Neural cell (in vitro differentiated cells): ENCODE measurements at regions not wholly inside any gene's neighbourhood (a gene's known extent, or its start where the extent isn't known, plus 50 kb on each side); places are given as distances from the start of the nearest gene placed in this dataset.

Source experiments
- H2AFZ ChIP-seq: fragments of 200-600, 300-800 bp; sonication (generic), shearing (Covaris generic); 2 replicates; pipeline ENCODE4 v1.6.0; 2014; ENCODE audit warnings: low read depth, mild to moderate bottlenecking, antibody characterized with exemption, low read length, moderate library complexity
- H3F3A ChIP-seq: fragments of 200-600 bp; shearing (Covaris generic); 2 replicates; pipeline ENCODE4 v1.6.1; 2016; ENCODE audit warnings: mild to moderate bottlenecking, moderate library complexity, mixed read lengths, antibody characterized with exemption, low read length; ENCODE audit not compliant: insufficient read depth, poor library complexity, severe bottlenecking
- H3K27ac ChIP-seq: fragments of 200-600, 300-800 bp; sonication (generic), shearing (Covaris generic); 2 replicates; pipeline ENCODE4 v1.5.1; 2014; ENCODE audit warnings: mild to moderate bottlenecking, low read length, moderate library complexity
- H3K27me3 ChIP-seq: fragments of 300-800, 200-600 bp; sonication (generic), shearing (Covaris generic); 2 replicates; pipeline ENCODE4 v1.6.0; 2014; ENCODE audit warnings: mild to moderate bottlenecking, low read depth, low read length, moderate library complexity; ENCODE audit not compliant: insufficient read depth
- H3K36me3 ChIP-seq: fragments of 300-800, 200-600 bp; sonication (generic), shearing (Covaris generic); 2 replicates; pipeline ENCODE4 v1.5.1; 2014; ENCODE audit warnings: mild to moderate bottlenecking, antibody characterized with exemption, low read length, moderate library complexity; ENCODE audit not compliant: insufficient read depth
- H3K4me2 ChIP-seq: fragments of 300-800, 200-600 bp; sonication (generic), shearing (Covaris generic); 2 replicates; pipeline ENCODE4 v1.6.0; 2014; ENCODE audit warnings: mild to moderate bottlenecking, low read length
- H3K4me3 ChIP-seq: fragments of 300-800, 200-600 bp; sonication (generic), shearing (Covaris generic); 2 replicates; pipeline ENCODE4 v1.5.1; 2014; ENCODE audit warnings: mild to moderate bottlenecking, low read length, moderate library complexity
- H3K79me2 ChIP-seq: fragments of 200-600 bp; shearing (Covaris generic); replicated peaks from 2 replicates; pipeline ENCODE4 v1.6.0; 2014; ENCODE audit warnings: mild to moderate bottlenecking, low read length, moderate library complexity; ENCODE audit not compliant: insufficient read depth
- H3K9ac ChIP-seq: fragments of 300-800, 200-600 bp; sonication (generic), shearing (Covaris generic); 2 replicates; pipeline ENCODE4 v1.6.1; 2016; ENCODE audit warnings: mild to moderate bottlenecking, low read length, mixed read lengths
- H3K9me2 ChIP-seq: fragments of 200-600 bp; shearing (Covaris generic); 2 replicates; pipeline ENCODE4 v1.6.1; 2016; ENCODE audit warnings: mild to moderate bottlenecking, low read length, mixed read lengths; ENCODE audit not compliant: insufficient read depth
- H3K9me3 ChIP-seq: fragments of 200-600, 300-800 bp; sonication (generic), shearing (Covaris generic); 2 replicates; pipeline ENCODE4 v1.6.1; 2016; ENCODE audit warnings: mild to moderate bottlenecking, mixed run types, low read length, moderate library complexity, mixed read lengths
- H4K20me1 ChIP-seq: fragments of 200-600 bp; shearing (Covaris generic); 2 replicates; pipeline ENCODE4 v1.6.1; 2016; ENCODE audit warnings: mild to moderate bottlenecking, mixed run types; ENCODE audit not compliant: insufficient read depth
- EP300 ChIP-seq: fragments of 450-650 bp; conservative IDR thresholded peaks from 2 replicates; pipeline ENCODE4 v1.6.1; 2014; ENCODE audit warnings: antibody characterized with exemption, mild to moderate bottlenecking, moderate library complexity; ENCODE audit not compliant: poor library complexity, severe bottlenecking
- EZH2 ChIP-seq: fragments of 200-600, 300-800 bp; shearing (Covaris generic), sonication (generic); IDR thresholded peaks from 2 replicates; pipeline ENCODE4 v1.6.1; 2014; ENCODE audit warnings: antibody characterized with exemption, low read length, borderline replicate concordance, mild to moderate bottlenecking; ENCODE audit not compliant: insufficient read depth, poor library complexity, severe bottlenecking
- MXI1 ChIP-seq: fragments of 450-650 bp; conservative IDR thresholded peaks from 2 replicates; pipeline ENCODE4 v1.6.1; 2014; ENCODE audit warnings: antibody characterized with exemption, mild to moderate bottlenecking; ENCODE audit not compliant: poor library complexity, severe bottlenecking
- POLR2AphosphoS5 ChIP-seq: IDR thresholded peaks from 2 replicates; pipeline ENCODE4 v1.6.1; 2012
- RAD21 ChIP-seq: fragments of 450-650 bp; conservative IDR thresholded peaks from 2 replicates; pipeline ENCODE4 v1.6.1; 2014; ENCODE audit warnings: antibody characterized with exemption, mild to moderate bottlenecking, moderate library complexity
- SMC3 ChIP-seq: fragments of 450-650 bp; conservative IDR thresholded peaks from 2 replicates; pipeline ENCODE4 v1.6.1; 2014; ENCODE audit warnings: antibody characterized with exemption, mild to moderate bottlenecking, moderate library complexity; ENCODE audit not compliant: poor library complexity
- TAF1 ChIP-seq: IDR thresholded peaks from 2 replicates; pipeline ENCODE4 v1.6.1; 2012; ENCODE audit warnings: low read depth
- TF ChIP-seq, protein P1 (sequence below): IDR thresholded peaks from 2 replicates; pipeline ENCODE4 v1.6.1; 2012; ENCODE audit warnings: borderline replicate concordance
- TF ChIP-seq, protein P2 (sequence below): fragments of 450-650 bp; IDR thresholded peaks from 2 replicates; pipeline ENCODE4 v1.5.1; 2014; ENCODE audit warnings: antibody characterized with exemption, mild to moderate bottlenecking, moderate library complexity; ENCODE audit not compliant: poor library complexity, severe bottlenecking

DNA sequence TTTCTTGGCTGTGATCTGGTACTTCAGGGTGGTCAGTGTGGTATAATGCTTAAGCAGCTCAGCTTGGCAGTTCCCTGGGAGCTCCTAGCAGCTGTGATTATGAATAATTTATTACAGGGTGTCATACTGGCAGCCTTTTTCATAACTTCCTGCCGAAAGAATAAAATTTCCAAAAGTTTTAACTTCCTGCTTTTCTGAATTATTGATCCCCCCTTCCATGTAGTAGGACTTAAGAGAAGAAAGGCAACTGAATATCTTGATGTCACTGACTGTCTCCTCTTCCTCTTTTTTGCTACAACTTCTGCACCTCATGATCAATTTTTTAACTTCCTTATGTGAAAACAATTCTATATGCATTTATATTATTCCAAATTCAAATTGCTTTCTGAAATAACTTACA is 74.3 kb upstream of the SPEF2 start:
- Histone ChIP-seq H3K79me2 (no peaks in the 10 kb centered on the region), H3K9ac (no peak overlapping the region), H3K4me3 (no peak overlapping the region), H3K27ac (no peak overlapping the region), H2AFZ (no peak overlapping the region), H3K9me2 (no peaks in the 10 kb centered on the region), H3F3A (no peaks in the 10 kb centered on the region), H3K27me3 (no peaks in the 10 kb centered on the region), H4K20me1 (no peaks in the 10 kb centered on the region), H3K4me2 (no peak overlapping the region), H3K36me3 (no peaks in the 10 kb centered on the region), H3K9me3 (no peaks in the 10 kb centered on the region)
- TF ChIP-seq EZH2 = no peak
- TF ChIP-seq MXI1 = no peak
- no peak for TF ChIP-seq TAF1

DNA sequence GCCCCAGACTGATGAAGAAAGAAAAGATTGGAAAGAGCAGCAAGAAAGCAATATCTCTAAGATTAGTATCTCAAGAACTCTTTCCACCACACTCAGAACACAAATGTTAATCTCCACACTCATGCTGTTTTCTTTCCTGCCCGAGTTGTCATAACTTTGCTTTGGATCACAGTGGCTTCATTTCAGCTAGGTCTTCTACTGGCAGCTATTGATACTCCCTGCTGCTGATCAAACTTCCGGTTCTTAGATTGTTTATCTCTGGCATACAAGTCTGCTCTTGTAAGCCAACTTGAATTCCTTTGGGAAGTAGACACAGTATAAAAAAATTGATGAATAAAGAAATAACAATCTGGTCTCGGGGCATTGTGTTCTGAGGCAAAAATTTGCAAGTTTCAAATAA is 77.7 kb upstream of the SPEF2 start:
- no peaks in the 10 kb centered on the region for H3F3A ChIP-seq
- no peak overlapping the region for H3K4me2 ChIP-seq
- H3K27ac ChIP-seq = no peak overlapping the region
- no peak for TF ChIP-seq TAF1
- TF ChIP-seq, protein P1, sequence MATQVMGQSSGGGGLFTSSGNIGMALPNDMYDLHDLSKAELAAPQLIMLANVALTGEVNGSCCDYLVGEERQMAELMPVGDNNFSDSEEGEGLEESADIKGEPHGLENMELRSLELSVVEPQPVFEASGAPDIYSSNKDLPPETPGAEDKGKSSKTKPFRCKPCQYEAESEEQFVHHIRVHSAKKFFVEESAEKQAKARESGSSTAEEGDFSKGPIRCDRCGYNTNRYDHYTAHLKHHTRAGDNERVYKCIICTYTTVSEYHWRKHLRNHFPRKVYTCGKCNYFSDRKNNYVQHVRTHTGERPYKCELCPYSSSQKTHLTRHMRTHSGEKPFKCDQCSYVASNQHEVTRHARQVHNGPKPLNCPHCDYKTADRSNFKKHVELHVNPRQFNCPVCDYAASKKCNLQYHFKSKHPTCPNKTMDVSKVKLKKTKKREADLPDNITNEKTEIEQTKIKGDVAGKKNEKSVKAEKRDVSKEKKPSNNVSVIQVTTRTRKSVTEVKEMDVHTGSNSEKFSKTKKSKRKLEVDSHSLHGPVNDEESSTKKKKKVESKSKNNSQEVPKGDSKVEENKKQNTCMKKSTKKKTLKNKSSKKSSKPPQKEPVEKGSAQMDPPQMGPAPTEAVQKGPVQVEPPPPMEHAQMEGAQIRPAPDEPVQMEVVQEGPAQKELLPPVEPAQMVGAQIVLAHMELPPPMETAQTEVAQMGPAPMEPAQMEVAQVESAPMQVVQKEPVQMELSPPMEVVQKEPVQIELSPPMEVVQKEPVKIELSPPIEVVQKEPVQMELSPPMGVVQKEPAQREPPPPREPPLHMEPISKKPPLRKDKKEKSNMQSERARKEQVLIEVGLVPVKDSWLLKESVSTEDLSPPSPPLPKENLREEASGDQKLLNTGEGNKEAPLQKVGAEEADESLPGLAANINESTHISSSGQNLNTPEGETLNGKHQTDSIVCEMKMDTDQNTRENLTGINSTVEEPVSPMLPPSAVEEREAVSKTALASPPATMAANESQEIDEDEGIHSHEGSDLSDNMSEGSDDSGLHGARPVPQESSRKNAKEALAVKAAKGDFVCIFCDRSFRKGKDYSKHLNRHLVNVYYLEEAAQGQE = no peak
- TF ChIP-seq EP300 = no peak
- TF ChIP-seq POLR2AphosphoS5 = no peak
- TF ChIP-seq, protein P2, sequence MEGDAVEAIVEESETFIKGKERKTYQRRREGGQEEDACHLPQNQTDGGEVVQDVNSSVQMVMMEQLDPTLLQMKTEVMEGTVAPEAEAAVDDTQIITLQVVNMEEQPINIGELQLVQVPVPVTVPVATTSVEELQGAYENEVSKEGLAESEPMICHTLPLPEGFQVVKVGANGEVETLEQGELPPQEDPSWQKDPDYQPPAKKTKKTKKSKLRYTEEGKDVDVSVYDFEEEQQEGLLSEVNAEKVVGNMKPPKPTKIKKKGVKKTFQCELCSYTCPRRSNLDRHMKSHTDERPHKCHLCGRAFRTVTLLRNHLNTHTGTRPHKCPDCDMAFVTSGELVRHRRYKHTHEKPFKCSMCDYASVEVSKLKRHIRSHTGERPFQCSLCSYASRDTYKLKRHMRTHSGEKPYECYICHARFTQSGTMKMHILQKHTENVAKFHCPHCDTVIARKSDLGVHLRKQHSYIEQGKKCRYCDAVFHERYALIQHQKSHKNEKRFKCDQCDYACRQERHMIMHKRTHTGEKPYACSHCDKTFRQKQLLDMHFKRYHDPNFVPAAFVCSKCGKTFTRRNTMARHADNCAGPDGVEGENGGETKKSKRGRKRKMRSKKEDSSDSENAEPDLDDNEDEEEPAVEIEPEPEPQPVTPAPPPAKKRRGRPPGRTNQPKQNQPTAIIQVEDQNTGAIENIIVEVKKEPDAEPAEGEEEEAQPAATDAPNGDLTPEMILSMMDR = no peak
- no peak for TF ChIP-seq RAD21
- no peak for TF ChIP-seq SMC3
- TF ChIP-seq MXI1 = no peak
- no peak for TF ChIP-seq EZH2
- no peaks in the 10 kb centered on the region for H3K79me2 ChIP-seq
- no peak overlapping the region for H2AFZ ChIP-seq
- no peak overlapping the region for H3K4me3 ChIP-seq
- H3K36me3 ChIP-seq = no peaks in the 10 kb centered on the region
- H3K27me3 ChIP-seq = no peaks in the 10 kb centered on the region
- no peaks in the 10 kb centered on the region for H3K9me3 ChIP-seq
- no peaks in the 10 kb centered on the region for H3K9me2 ChIP-seq
- H3K9ac ChIP-seq = no peak overlapping the region
- H4K20me1 ChIP-seq = no peaks in the 10 kb centered on the region
